ENCODE measurements at regions not wholly inside any gene's neighbourhood (a gene's known extent, or its start where the extent isn't known, plus 50 kb on each side); places are given as distances from the start of the nearest gene placed in this dataset.

- Histone ChIP-seq H3K36me3 (ENCODE audit: control insufficient read depth, insufficient read depth, low read length) (no peaks in the 10 kb centered on the region), H3K4me3 (ENCODE audit: insufficient read depth, low read depth, low read length, poor library complexity, severe bottlenecking) (no peak overlapping the region), H3K27ac (ENCODE audit: insufficient read depth, low read length, poor library complexity, severe bottlenecking) (no peak overlapping the region), H3K9me3 (ENCODE audit: control insufficient read depth, low read length) (no peaks in the 10 kb centered on the region), H3K27me3 (replicated peaks; ENCODE audit: control insufficient read depth, insufficient read depth, low read length, poor library complexity, severe bottlenecking) (no peaks in the 10 kb centered on the region), H3K4me1 (ENCODE audit: control insufficient read depth, insufficient read depth, low read length, poor library complexity, severe bottlenecking) (no peaks in the 10 kb centered on the region)
- DNase-seq, result no peak
Observed at GRCh38 chr4:114226179-114226578, 246.7 kb upstream of the ARSJ start.

- Histone ChIP-seq H3K4me3 (ENCODE audit: insufficient read depth, low read depth, low read length, poor library complexity, severe bottlenecking) (no peak overlapping the region), H3K4me1 (ENCODE audit: control insufficient read depth, insufficient read depth, low read length, poor library complexity, severe bottlenecking) (no peaks in the 10 kb centered on the region), H3K27me3 (replicated peaks; ENCODE audit: control insufficient read depth, insufficient read depth, low read length, poor library complexity, severe bottlenecking) (no peaks in the 10 kb centered on the region), H3K9me3 (ENCODE audit: control insufficient read depth, low read length) (no peaks in the 10 kb centered on the region), H3K27ac (ENCODE audit: insufficient read depth, low read length, poor library complexity, severe bottlenecking) (no peak overlapping the region), H3K36me3 (ENCODE audit: control insufficient read depth, insufficient read depth, low read length) (no peaks in the 10 kb centered on the region)
- no peak for DNase-seq
Observed at GRCh38 chr4:114226968-114227760, 247.7 kb upstream of the ARSJ start.

- Histone ChIP-seq H3K4me1 (ENCODE audit: control insufficient read depth, insufficient read depth, low read length, poor library complexity, severe bottlenecking) (no peaks in the 10 kb centered on the region), H3K36me3 (ENCODE audit: control insufficient read depth, insufficient read depth, low read length) (no peaks in the 10 kb centered on the region), H3K27me3 (replicated peaks; ENCODE audit: control insufficient read depth, insufficient read depth, low read length, poor library complexity, severe bottlenecking) (no peaks in the 10 kb centered on the region), H3K9me3 (ENCODE audit: control insufficient read depth, low read length) (no peaks in the 10 kb centered on the region), H3K4me3 (ENCODE audit: insufficient read depth, low read depth, low read length, poor library complexity, severe bottlenecking) (no peak overlapping the region), H3K27ac (ENCODE audit: insufficient read depth, low read length, poor library complexity, severe bottlenecking) (no peak overlapping the region)
- DNase-seq, result no peak
Observed at GRCh38 chr4:114229706-114230105, 250.3 kb upstream of the ARSJ start.

- H3K36me3 ChIP-seq (ENCODE audit: control insufficient read depth, insufficient read depth, low read length), result no peaks in the 10 kb centered on the region
- no peak overlapping the region for H3K4me3 ChIP-seq (ENCODE audit: insufficient read depth, low read depth, low read length, poor library complexity, severe bottlenecking)
- no peaks in the 10 kb centered on the region for H3K9me3 ChIP-seq (ENCODE audit: control insufficient read depth, low read length)
- DNase-seq, result no peak
- H3K27ac ChIP-seq (ENCODE audit: insufficient read depth, low read length, poor library complexity, severe bottlenecking), result no peak overlapping the region
- no peaks in the 10 kb centered on the region for H3K4me1 ChIP-seq (ENCODE audit: control insufficient read depth, insufficient read depth, low read length, poor library complexity, severe bottlenecking)
- H3K27me3 ChIP-seq (replicated peaks; ENCODE audit: control insufficient read depth, insufficient read depth, low read length, poor library complexity, severe bottlenecking), result no peaks in the 10 kb centered on the region
Observed at GRCh38 chr4:114236171-114236769, 256.8 kb upstream of the ARSJ start.

- no peak overlapping the region for H3K4me3 ChIP-seq (ENCODE audit: insufficient read depth, low read depth, low read length, poor library complexity, severe bottlenecking)
- no peaks in the 10 kb centered on the region for H3K36me3 ChIP-seq (ENCODE audit: control insufficient read depth, insufficient read depth, low read length)
- no peak for DNase-seq
- H3K27me3 ChIP-seq (replicated peaks; ENCODE audit: control insufficient read depth, insufficient read depth, low read length, poor library complexity, severe bottlenecking), result no peaks in the 10 kb centered on the region
- H3K27ac ChIP-seq (ENCODE audit: insufficient read depth, low read length, poor library complexity, severe bottlenecking), result no peak overlapping the region
- no peaks in the 10 kb centered on the region for H3K9me3 ChIP-seq (ENCODE audit: control insufficient read depth, low read length)
- no peaks in the 10 kb centered on the region for H3K4me1 ChIP-seq (ENCODE audit: control insufficient read depth, insufficient read depth, low read length, poor library complexity, severe bottlenecking)
Observed at GRCh38 chr4:114237997-114238396, 258.6 kb upstream of the ARSJ start.

GRCh38 chr4:114249561-114249960, 270.1 kb upstream of the ARSJ start:
- Histone ChIP-seq H3K27ac (ENCODE audit: insufficient read depth, low read length, poor library complexity, severe bottlenecking) (no peak overlapping the region), H3K9me3 (ENCODE audit: control insufficient read depth, low read length) (no peaks in the 10 kb centered on the region), H3K4me1 (ENCODE audit: control insufficient read depth, insufficient read depth, low read length, poor library complexity, severe bottlenecking) (no peaks in the 10 kb centered on the region), H3K36me3 (ENCODE audit: control insufficient read depth, insufficient read depth, low read length) (no peaks in the 10 kb centered on the region), H3K4me3 (ENCODE audit: insufficient read depth, low read depth, low read length, poor library complexity, severe bottlenecking) (no peak overlapping the region), H3K27me3 (replicated peaks; ENCODE audit: control insufficient read depth, insufficient read depth, low read length, poor library complexity, severe bottlenecking) (no peaks in the 10 kb centered on the region)
- DNase-seq, result no peak

GRCh38 chr4:114249976-114250375, 270.5 kb upstream of the ARSJ start:
- Histone ChIP-seq H3K9me3 (ENCODE audit: control insufficient read depth, low read length) (no peaks in the 10 kb centered on the region), H3K4me3 (ENCODE audit: insufficient read depth, low read depth, low read length, poor library complexity, severe bottlenecking) (no peak overlapping the region), H3K27me3 (replicated peaks; ENCODE audit: control insufficient read depth, insufficient read depth, low read length, poor library complexity, severe bottlenecking) (no peaks in the 10 kb centered on the region), H3K36me3 (ENCODE audit: control insufficient read depth, insufficient read depth, low read length) (no peaks in the 10 kb centered on the region), H3K4me1 (ENCODE audit: control insufficient read depth, insufficient read depth, low read length, poor library complexity, severe bottlenecking) (no peaks in the 10 kb centered on the region), H3K27ac (ENCODE audit: insufficient read depth, low read length, poor library complexity, severe bottlenecking) (no peak overlapping the region)
- DNase-seq, result no peak

- Histone ChIP-seq H3K4me1 (ENCODE audit: control insufficient read depth, insufficient read depth, low read length, poor library complexity, severe bottlenecking) (no peaks in the 10 kb centered on the region), H3K4me3 (ENCODE audit: insufficient read depth, low read depth, low read length, poor library complexity, severe bottlenecking) (no peak overlapping the region), H3K9me3 (ENCODE audit: control insufficient read depth, low read length) (no peaks in the 10 kb centered on the region), H3K36me3 (ENCODE audit: control insufficient read depth, insufficient read depth, low read length) (no peaks in the 10 kb centered on the region), H3K27me3 (replicated peaks; ENCODE audit: control insufficient read depth, insufficient read depth, low read length, poor library complexity, severe bottlenecking) (no peaks in the 10 kb centered on the region), H3K27ac (ENCODE audit: insufficient read depth, low read length, poor library complexity, severe bottlenecking) (no peak overlapping the region)
- DNase-seq, result no peak
Observed at GRCh38 chr4:114250439-114250891, 271.0 kb upstream of the ARSJ start.

- no peaks in the 10 kb centered on the region for H3K36me3 ChIP-seq (ENCODE audit: control insufficient read depth, insufficient read depth, low read length)
- H3K9me3 ChIP-seq (ENCODE audit: control insufficient read depth, low read length), result no peaks in the 10 kb centered on the region
- DNase-seq, result no peak
Observed at GRCh38 chr4:114251020-114251419, 271.6 kb upstream of the ARSJ start.

GRCh38 chr4:114252499-114252898, 273.1 kb upstream of the ARSJ start:
- H3K36me3 ChIP-seq (ENCODE audit: control insufficient read depth, insufficient read depth, low read length), result no peaks in the 10 kb centered on the region
- H3K27ac ChIP-seq (ENCODE audit: insufficient read depth, low read length, poor library complexity, severe bottlenecking), result no peak overlapping the region
- H3K4me3 ChIP-seq (ENCODE audit: insufficient read depth, low read depth, low read length, poor library complexity, severe bottlenecking), result no peak overlapping the region
- no peaks in the 10 kb centered on the region for H3K4me1 ChIP-seq (ENCODE audit: control insufficient read depth, insufficient read depth, low read length, poor library complexity, severe bottlenecking)
- H3K27me3 ChIP-seq (replicated peaks; ENCODE audit: control insufficient read depth, insufficient read depth, low read length, poor library complexity, severe bottlenecking), result no peaks in the 10 kb centered on the region
- no peak for DNase-seq
- H3K9me3 ChIP-seq (ENCODE audit: control insufficient read depth, low read length), result no peaks in the 10 kb centered on the region

More at GRCh38 chr4:114251020-114251419, 271.6 kb upstream of the ARSJ start:
- H3K4me1 ChIP-seq (ENCODE audit: control insufficient read depth, insufficient read depth, low read length, poor library complexity, severe bottlenecking), result no peaks in the 10 kb centered on the region
- no peak overlapping the region for H3K27ac ChIP-seq (ENCODE audit: insufficient read depth, low read length, poor library complexity, severe bottlenecking)
- H3K4me3 ChIP-seq (ENCODE audit: insufficient read depth, low read depth, low read length, poor library complexity, severe bottlenecking), result no peak overlapping the region
- H3K27me3 ChIP-seq (replicated peaks; ENCODE audit: control insufficient read depth, insufficient read depth, low read length, poor library complexity, severe bottlenecking), result no peaks in the 10 kb centered on the region
